DND-41 (cell line): ENCODE measurements at regions not wholly inside any gene's neighbourhood (a gene's known extent, or its start where the extent isn't known, plus 50 kb on each side); places are given as distances from the start of the nearest gene placed in this dataset.

Source experiments
- ATAC-seq: fragments of 200-7000 bp; cut with Tn5 transposase; 3 replicates; pipeline ENCODE4 v1.9.1; 2021; ENCODE audit warnings: low read depth; ENCODE audit not compliant: insufficient read depth
- DNase-seq: peaks from one replicate; pipeline ENCODE4 v3.0.0-alpha.2; 2020
- H2AFZ ChIP-seq: 2 replicates; pipeline ENCODE4 v1.6.0; 2012; ENCODE audit warnings: low read depth, low read length
- H3K27ac ChIP-seq: 2 replicates; pipeline ENCODE4 v1.5.1; 2012; ENCODE audit warnings: low read length, inconsistent platforms
- H3K27me3 ChIP-seq: fragments of 200-600 bp; sonication (generic); 2 replicates; pipeline ENCODE4 v1.6.0; 2012; ENCODE audit warnings: low read length, mild to moderate bottlenecking, inconsistent platforms; ENCODE audit not compliant: insufficient read depth, poor library complexity
- H3K36me3 ChIP-seq: 2 replicates; pipeline ENCODE4 v1.5.1; 2012; ENCODE audit warnings: low read length, inconsistent platforms; ENCODE audit not compliant: insufficient read depth
- H3K4me1 ChIP-seq: 2 replicates; pipeline ENCODE4 v1.5.1; 2012; ENCODE audit warnings: mild to moderate bottlenecking, low read length; ENCODE audit not compliant: insufficient read depth
- H3K4me2 ChIP-seq: 2 replicates; pipeline ENCODE4 v1.6.0; 2012; ENCODE audit warnings: mild to moderate bottlenecking, moderate library complexity, low read length, inconsistent platforms; ENCODE audit not compliant: insufficient read depth
- H3K4me3 ChIP-seq, 2 experiments: fragments of 200-600 bp in 1 of 2; shearing (Covaris generic) in 1 of 2; 2 replicates each; pipeline ENCODE4 v1.5.1; 2012 to 2016; ENCODE audit warnings: inconsistent platforms in 2 of 2, low read length in 2 of 2, mild to moderate bottlenecking in 2 of 2, low read depth in 1 of 2, moderate library complexity in 1 of 2
- H3K79me2 ChIP-seq: 2 replicates; pipeline ENCODE4 v1.6.0; 2012; ENCODE audit warnings: low read length, inconsistent platforms; ENCODE audit not compliant: insufficient read depth
- H3K9ac ChIP-seq: 2 replicates; pipeline ENCODE4 v1.6.0; 2012; ENCODE audit warnings: low read depth, mild to moderate bottlenecking, inconsistent platforms, low read length, moderate library complexity
- H3K9me3 ChIP-seq: 2 replicates; pipeline ENCODE4 v1.5.1; 2012; ENCODE audit warnings: low read length, moderate library complexity, mild to moderate bottlenecking, inconsistent platforms; ENCODE audit not compliant: insufficient read depth, severe bottlenecking
- H4K20me1 ChIP-seq: 2 replicates; pipeline ENCODE4 v1.6.0; 2012; ENCODE audit warnings: low read length; ENCODE audit not compliant: insufficient read depth
- EZH2 ChIP-seq: IDR thresholded peaks from 3 replicates; pipeline ENCODE4 v1.6.1; 2012; ENCODE audit warnings: borderline replicate concordance, low read depth, mild to moderate bottlenecking, moderate library complexity, low read length, inconsistent platforms; ENCODE audit not compliant: severe bottlenecking
- TF ChIP-seq, protein P1 (sequence below): IDR thresholded peaks from 2 replicates; pipeline ENCODE4 v1.5.1; 2012; ENCODE audit warnings: borderline replicate concordance, low read length, moderate library complexity, mild to moderate bottlenecking; ENCODE audit not compliant: poor library complexity, severe bottlenecking; ENCODE audit errors: extremely low read depth

DNA sequence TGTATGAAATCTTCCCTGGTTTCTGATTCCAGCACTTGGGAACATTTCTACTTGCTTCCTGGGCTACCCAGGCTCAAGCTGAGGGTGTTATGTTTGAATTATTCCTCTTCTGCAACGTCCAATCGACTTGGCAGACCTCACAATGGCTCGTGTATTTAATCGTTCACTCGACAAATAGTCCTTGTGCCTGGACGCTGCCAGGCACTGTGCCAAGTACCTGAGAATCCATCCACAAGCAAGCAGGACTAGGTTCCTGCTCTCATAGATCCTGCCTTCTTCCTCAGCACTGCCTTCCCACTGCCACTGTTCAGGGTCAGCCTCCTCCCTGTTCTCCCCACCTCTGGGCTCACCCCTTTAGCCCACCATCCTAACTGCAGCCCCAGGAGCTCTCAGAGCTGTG is 113.3 kb downstream of the EFNB1 start:
- no peak for ATAC-seq
- no peak overlapping the region for H3K9ac ChIP-seq
- no peak overlapping the region for H2AFZ ChIP-seq
- no peak for TF ChIP-seq EZH2
- TF ChIP-seq, protein P1, sequence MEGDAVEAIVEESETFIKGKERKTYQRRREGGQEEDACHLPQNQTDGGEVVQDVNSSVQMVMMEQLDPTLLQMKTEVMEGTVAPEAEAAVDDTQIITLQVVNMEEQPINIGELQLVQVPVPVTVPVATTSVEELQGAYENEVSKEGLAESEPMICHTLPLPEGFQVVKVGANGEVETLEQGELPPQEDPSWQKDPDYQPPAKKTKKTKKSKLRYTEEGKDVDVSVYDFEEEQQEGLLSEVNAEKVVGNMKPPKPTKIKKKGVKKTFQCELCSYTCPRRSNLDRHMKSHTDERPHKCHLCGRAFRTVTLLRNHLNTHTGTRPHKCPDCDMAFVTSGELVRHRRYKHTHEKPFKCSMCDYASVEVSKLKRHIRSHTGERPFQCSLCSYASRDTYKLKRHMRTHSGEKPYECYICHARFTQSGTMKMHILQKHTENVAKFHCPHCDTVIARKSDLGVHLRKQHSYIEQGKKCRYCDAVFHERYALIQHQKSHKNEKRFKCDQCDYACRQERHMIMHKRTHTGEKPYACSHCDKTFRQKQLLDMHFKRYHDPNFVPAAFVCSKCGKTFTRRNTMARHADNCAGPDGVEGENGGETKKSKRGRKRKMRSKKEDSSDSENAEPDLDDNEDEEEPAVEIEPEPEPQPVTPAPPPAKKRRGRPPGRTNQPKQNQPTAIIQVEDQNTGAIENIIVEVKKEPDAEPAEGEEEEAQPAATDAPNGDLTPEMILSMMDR = no peak
- no peaks in the 10 kb centered on the region for H3K27me3 ChIP-seq
- H3K27ac ChIP-seq = no peak overlapping the region
- no peak for DNase-seq
- H3K36me3 ChIP-seq = no peaks in the 10 kb centered on the region
- H3K9me3 ChIP-seq = no peaks in the 10 kb centered on the region
- no peak overlapping the region for H3K4me3 ChIP-seq
- no peaks in the 10 kb centered on the region for H3K79me2 ChIP-seq
- no peaks in the 10 kb centered on the region for H4K20me1 ChIP-seq
- no peak overlapping the region for H3K4me2 ChIP-seq
- H3K4me1 ChIP-seq = no peaks in the 10 kb centered on the region

DNA sequence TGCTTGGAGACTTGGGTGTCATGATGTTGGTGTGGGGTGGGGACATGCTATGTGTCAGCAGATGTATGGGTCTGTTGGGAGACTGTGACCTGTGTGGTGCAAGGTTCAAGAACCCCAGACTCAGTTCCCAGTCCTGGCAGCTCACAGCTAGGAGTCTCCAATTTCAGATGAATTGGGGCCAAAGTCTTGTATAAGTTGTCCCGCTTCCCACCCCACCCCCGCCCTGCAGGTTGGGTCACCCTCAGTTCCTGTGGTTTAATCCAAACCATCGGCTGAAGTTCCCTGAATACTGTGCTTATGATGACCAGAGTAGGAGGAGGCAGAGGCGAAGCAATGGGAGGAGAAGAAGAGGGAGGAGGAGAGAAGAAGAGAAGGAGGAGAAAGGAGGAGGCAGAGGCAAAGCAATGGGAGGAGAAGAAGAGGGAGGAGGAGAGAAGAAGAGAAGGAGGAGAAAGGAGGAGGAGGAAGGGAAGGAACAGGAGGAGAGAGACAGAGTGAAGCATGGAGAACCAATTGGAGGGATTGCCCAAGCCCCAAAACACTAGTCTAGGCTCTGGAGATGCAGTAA is 112.6 kb downstream of the EFNB1 start:
- no peak overlapping the region for H3K4me3 ChIP-seq
- ATAC-seq (no peak), DNase-seq (no peak)
- H3K27ac ChIP-seq = no peak overlapping the region
- no peak overlapping the region for H2AFZ ChIP-seq
- no peaks in the 10 kb centered on the region for H3K27me3 ChIP-seq
- H3K9me3 ChIP-seq = no peaks in the 10 kb centered on the region
- H3K79me2 ChIP-seq = no peaks in the 10 kb centered on the region
- H3K4me1 ChIP-seq = no peaks in the 10 kb centered on the region
- no peaks in the 10 kb centered on the region for H3K36me3 ChIP-seq
- H4K20me1 ChIP-seq = no peaks in the 10 kb centered on the region
- TF ChIP-seq, protein P1 = no peak
- TF ChIP-seq EZH2 = no peak
- H3K4me2 ChIP-seq = no peak overlapping the region
- H3K9ac ChIP-seq = no peak overlapping the region

DNA sequence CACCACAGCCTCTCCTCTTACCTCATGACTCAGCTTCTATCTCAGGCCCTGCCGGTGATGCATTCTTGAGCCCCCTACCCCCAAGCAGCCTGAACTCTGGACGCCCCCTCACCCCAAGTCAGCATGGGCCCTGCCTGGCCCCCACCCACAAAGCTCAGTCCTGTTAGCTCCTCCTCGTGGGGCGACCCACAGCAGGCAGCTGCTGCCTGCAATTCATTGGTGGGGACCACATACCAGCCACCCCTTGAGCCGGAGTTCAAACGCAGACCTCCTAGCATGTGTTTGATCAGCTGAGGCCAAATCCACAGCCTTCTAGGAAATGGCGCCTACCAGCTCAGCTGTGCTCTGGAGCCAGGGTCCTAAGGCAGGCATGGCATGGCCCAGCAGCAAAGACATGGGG is 111.8 kb downstream of the EFNB1 start:
- no peak overlapping the region for H3K4me2 ChIP-seq
- H3K27me3 ChIP-seq = no peaks in the 10 kb centered on the region
- TF ChIP-seq, protein P1 = no peak
- TF ChIP-seq EZH2 = no peak

DNA sequence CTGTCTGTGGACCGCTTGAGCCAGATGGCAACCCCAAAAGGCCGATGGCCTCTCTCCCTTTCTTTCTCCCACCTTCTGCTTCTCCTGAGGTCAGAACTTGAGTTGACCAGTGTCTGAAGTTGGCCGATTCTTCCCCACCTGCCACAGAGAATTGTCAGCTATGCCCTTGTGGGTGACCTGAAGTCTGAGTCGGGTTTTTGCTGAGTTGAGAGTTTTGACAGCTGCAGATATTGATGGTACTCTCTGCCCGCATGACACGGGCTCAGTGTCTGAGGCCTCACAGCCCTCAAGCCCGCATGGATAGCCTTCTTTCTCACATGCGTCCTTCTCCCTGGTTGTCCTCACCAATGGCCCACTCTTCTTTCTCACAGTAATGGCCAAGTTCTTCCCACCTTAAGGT is 111.0 kb downstream of the EFNB1 start:
- no peak overlapping the region for H2AFZ ChIP-seq
- no peak for DNase-seq
- no peaks in the 10 kb centered on the region for H4K20me1 ChIP-seq
- ATAC-seq = no peak
- H3K36me3 ChIP-seq = no peaks in the 10 kb centered on the region
- no peak overlapping the region for H3K9ac ChIP-seq
- no peaks in the 10 kb centered on the region for H3K27me3 ChIP-seq
- no peaks in the 10 kb centered on the region for H3K79me2 ChIP-seq
- TF ChIP-seq, protein P1 = no peak
- TF ChIP-seq EZH2 = no peak
- H3K27ac ChIP-seq = no peak overlapping the region
- H3K9me3 ChIP-seq = no peaks in the 10 kb centered on the region
- no peak overlapping the region for H3K4me3 ChIP-seq
- H3K4me2 ChIP-seq = no peak overlapping the region
- H3K4me1 ChIP-seq = no peaks in the 10 kb centered on the region

More for the DNA sequence above, 111.8 kb downstream of the EFNB1 start:
- DNase-seq = no peak
- no peak for ATAC-seq
- Histone ChIP-seq H3K4me3 (no peak overlapping the region), H3K27ac (no peak overlapping the region), H4K20me1 (no peaks in the 10 kb centered on the region), H3K9ac (no peak overlapping the region), H3K9me3 (no peaks in the 10 kb centered on the region), H3K79me2 (no peaks in the 10 kb centered on the region), H3K36me3 (no peaks in the 10 kb centered on the region), H3K4me1 (no peaks in the 10 kb centered on the region), H2AFZ (no peak overlapping the region)
